Endodermal cell (in vitro differentiated cells): ENCODE measurements at regions not wholly inside any gene's neighbourhood (a gene's known extent, or its start where the extent isn't known, plus 50 kb on each side); places are given as distances from the start of the nearest gene placed in this dataset.

Experiments used
- DNase-seq: peaks from one replicate; pipeline ENCODE4 v3.0.0-alpha.2; 2017
- H3K27ac ChIP-seq: 2 replicates; pipeline ENCODE4 v1.5.1; 2013; ENCODE audit warnings: mild to moderate bottlenecking, low read depth, low read length, moderate library complexity
- H3K27me3 ChIP-seq: 2 replicates; pipeline ENCODE4 v1.6.1; 2013; ENCODE audit warnings: mild to moderate bottlenecking, low read length, moderate library complexity; ENCODE audit not compliant: insufficient read depth, control insufficient read depth, poor library complexity, severe bottlenecking
- H3K36me3 ChIP-seq: 2 replicates; pipeline ENCODE4 v1.7.0; 2013; ENCODE audit warnings: mild to moderate bottlenecking, low read length, moderate library complexity; ENCODE audit not compliant: control insufficient read depth, insufficient read depth
- H3K4me1 ChIP-seq: one replicate; pipeline ENCODE4 v1.7.0; 2013; ENCODE audit warnings: low read length; ENCODE audit not compliant: control insufficient read depth, insufficient read depth
- H3K4me3 ChIP-seq: 2 replicates; pipeline ENCODE4 v1.5.1; 2013; ENCODE audit warnings: mild to moderate bottlenecking, low read length, moderate library complexity
- H3K9ac ChIP-seq: 2 replicates; pipeline ENCODE4 v1.6.1; 2013; ENCODE audit warnings: mild to moderate bottlenecking, low read length, moderate library complexity; ENCODE audit not compliant: poor library complexity, severe bottlenecking; ENCODE audit errors: extremely low read depth
- H3K9me3 ChIP-seq: 2 replicates; pipeline ENCODE4 v1.6.1; 2013; ENCODE audit warnings: mild to moderate bottlenecking, low read length, moderate library complexity; ENCODE audit not compliant: control insufficient read depth
- H3K27ac Mint-ChIP-seq: 2 replicates; pipeline ENCODE4 v1.8.0; 2020; ENCODE audit warnings: mixed read lengths
- H3K27me3 Mint-ChIP-seq: 2 replicates; pipeline ENCODE4 v1.8.0; 2021; ENCODE audit warnings: mild to moderate bottlenecking, mixed read lengths; ENCODE audit not compliant: insufficient read depth
- H3K36me3 Mint-ChIP-seq: 2 replicates; pipeline ENCODE4 v1.8.0; 2020; ENCODE audit warnings: low read depth, mixed read lengths
- H3K4me1 Mint-ChIP-seq: 2 replicates; pipeline ENCODE4 v1.8.0; 2020; ENCODE audit warnings: mixed read lengths
- H3K4me3 Mint-ChIP-seq: 2 replicates; pipeline ENCODE4 v1.8.0; 2020; ENCODE audit warnings: mild to moderate bottlenecking, moderate library complexity, mixed read lengths
- H3K9me3 Mint-ChIP-seq: 2 replicates; pipeline ENCODE4 v1.8.0; 2020; ENCODE audit warnings: mild to moderate bottlenecking, mixed read lengths
- WGBS, 2 experiments: methylation state at CpG; one replicate each; pipeline versions ENCODE4 v1.1.5 to v1.1.7; 2013; ENCODE audit warnings: missing lambda C conversion rate in 2 of 2, mixed read lengths in 1 of 2; ENCODE audit not compliant: insufficient coverage in 1 of 2, insufficient read length in 1 of 2; 5-methylcytosine and 5-hydroxymethylcytosine counted together
- TF ChIP-seq, protein P1 (sequence below): fragments of 200-600 bp; sonication (generic); conservative IDR thresholded peaks from 2 replicates; pipeline ENCODE4 v1.5.0; 2021; ENCODE audit warnings: antibody characterized with exemption, mild to moderate bottlenecking

DNA sequence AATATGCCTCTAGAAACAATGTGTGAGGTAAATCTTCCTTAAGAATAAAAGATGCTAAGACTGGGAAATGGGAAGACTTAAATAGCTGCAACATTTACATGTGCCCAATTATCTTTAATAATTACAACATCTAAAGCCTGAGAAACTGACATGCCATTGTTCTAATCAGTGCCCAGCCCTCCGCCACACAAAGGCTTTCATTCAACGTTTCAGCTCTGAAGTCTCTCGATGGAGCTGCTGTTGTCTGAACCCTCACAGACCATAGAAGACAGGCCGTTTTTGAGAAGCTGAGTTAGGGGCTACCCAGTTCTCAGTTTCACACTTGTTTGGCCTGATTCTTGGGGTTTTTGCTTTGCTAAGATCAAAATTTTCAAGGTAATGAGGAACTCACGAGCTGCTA is 315.4 kb upstream of the CHST9 start:
- H3K4me3 ChIP-seq: no peak overlapping the region
- Mint-ChIP-seq H3K4me3 (no peak overlapping the region), H3K27me3 (no peaks in the 10 kb centered on the region), H3K4me1 (peaks cover 10% of the 10 kb centered on the region), H3K27ac (no peak overlapping the region), H3K9me3 (no peaks in the 10 kb centered on the region), H3K36me3 (no peaks in the 10 kb centered on the region)
- H3K9ac ChIP-seq: no peak overlapping the region
- H3K27ac ChIP-seq: no peak overlapping the region
- no peak for DNase-seq
- TF ChIP-seq, protein P1, sequence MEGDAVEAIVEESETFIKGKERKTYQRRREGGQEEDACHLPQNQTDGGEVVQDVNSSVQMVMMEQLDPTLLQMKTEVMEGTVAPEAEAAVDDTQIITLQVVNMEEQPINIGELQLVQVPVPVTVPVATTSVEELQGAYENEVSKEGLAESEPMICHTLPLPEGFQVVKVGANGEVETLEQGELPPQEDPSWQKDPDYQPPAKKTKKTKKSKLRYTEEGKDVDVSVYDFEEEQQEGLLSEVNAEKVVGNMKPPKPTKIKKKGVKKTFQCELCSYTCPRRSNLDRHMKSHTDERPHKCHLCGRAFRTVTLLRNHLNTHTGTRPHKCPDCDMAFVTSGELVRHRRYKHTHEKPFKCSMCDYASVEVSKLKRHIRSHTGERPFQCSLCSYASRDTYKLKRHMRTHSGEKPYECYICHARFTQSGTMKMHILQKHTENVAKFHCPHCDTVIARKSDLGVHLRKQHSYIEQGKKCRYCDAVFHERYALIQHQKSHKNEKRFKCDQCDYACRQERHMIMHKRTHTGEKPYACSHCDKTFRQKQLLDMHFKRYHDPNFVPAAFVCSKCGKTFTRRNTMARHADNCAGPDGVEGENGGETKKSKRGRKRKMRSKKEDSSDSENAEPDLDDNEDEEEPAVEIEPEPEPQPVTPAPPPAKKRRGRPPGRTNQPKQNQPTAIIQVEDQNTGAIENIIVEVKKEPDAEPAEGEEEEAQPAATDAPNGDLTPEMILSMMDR: no peak
- no peaks in the 10 kb centered on the region for H3K36me3 ChIP-seq
- H3K4me1 ChIP-seq: no peaks in the 10 kb centered on the region
- peaks cover 5% of the 10 kb centered on the region for H3K9me3 ChIP-seq
- no peaks in the 10 kb centered on the region for H3K27me3 ChIP-seq
- WGBS, 2 experiments: 44 to 85% methylated on average over 3 to 5 of the region's 5 CpGs

DNA sequence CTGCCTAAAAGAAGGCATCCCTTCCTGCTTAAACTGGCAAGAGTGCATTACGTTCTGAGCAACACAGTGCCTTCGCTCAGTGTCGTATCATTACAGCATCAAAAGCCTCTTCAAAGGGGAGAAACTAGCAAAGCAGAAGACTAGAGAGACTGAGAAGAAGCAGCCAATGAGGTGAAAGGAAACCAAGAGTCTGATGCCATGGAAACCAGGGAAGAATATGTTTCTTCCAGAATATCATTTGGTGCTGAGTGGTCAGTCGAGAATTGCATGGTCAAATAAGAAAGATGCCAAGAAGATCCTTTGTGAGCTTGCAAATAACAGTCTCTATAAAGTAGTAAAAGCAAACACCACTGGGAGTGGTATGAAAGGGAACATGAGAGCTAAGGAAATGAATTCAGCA is 312.1 kb upstream of the CHST9 start:
- peaks cover 1% of the 10 kb centered on the region for H3K4me1 Mint-ChIP-seq
- no peaks in the 10 kb centered on the region for H3K27me3 Mint-ChIP-seq
- no peaks in the 10 kb centered on the region for H3K36me3 Mint-ChIP-seq
- Histone ChIP-seq H3K9me3 (no peaks in the 10 kb centered on the region), H3K27me3 (no peaks in the 10 kb centered on the region), H3K4me3 (no peak overlapping the region), H3K9ac (no peak overlapping the region), H3K27ac (no peak overlapping the region), H3K4me1 (no peaks in the 10 kb centered on the region), H3K36me3 (no peaks in the 10 kb centered on the region)
- TF ChIP-seq, protein P1: no peak
- H3K4me3 Mint-ChIP-seq: no peak overlapping the region
- H3K9me3 Mint-ChIP-seq: no peaks in the 10 kb centered on the region
- no peak overlapping the region for H3K27ac Mint-ChIP-seq
- 90 to 98% methylated on average over 3 to 4 of the region's 4 CpGs for WGBS, 2 experiments
- DNase-seq: no peak

DNA sequence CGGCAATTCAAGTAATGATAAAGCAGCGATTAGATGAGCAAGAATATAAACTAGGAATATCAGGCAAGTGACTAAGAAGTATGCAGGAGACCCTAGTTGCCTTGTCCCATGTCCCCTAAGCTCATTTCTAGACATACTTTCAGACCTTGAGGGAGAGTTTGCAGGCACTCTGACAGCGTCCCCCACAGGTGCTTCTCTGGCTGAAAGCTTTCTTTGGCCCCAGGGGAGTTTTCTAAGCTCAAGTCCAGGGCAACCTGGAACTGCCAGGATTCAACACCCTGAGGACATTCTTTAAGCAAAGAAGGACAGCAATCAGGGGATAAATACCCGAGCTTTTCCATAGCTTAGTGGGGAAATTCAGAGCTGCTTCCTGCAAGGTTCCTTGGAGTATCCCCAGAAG is 308.1 kb upstream of the CHST9 start:
- no peaks in the 10 kb centered on the region for H3K36me3 Mint-ChIP-seq
- TF ChIP-seq, protein P1: no peak
- Histone ChIP-seq H3K36me3 (no peaks in the 10 kb centered on the region), H3K4me3 (no peak overlapping the region), H3K4me1 (no peaks in the 10 kb centered on the region), H3K9ac (no peak overlapping the region), H3K9me3 (no peaks in the 10 kb centered on the region), H3K27me3 (no peaks in the 10 kb centered on the region), H3K27ac (no peak overlapping the region)
- 90 to 97% methylated on average over 4 of the region's 4 CpGs for WGBS, 2 experiments
- H3K4me3 Mint-ChIP-seq: no peak overlapping the region
- H3K27ac Mint-ChIP-seq: no peak overlapping the region
- H3K9me3 Mint-ChIP-seq: no peaks in the 10 kb centered on the region
- H3K27me3 Mint-ChIP-seq: no peaks in the 10 kb centered on the region
- DNase-seq: no peak
- H3K4me1 Mint-ChIP-seq: peaks cover 9% of the 10 kb centered on the region
